ENCODE measurements at regions not wholly inside any gene's neighbourhood (a gene's known extent, or its start where the extent isn't known, plus 50 kb on each side); places are given as distances from the start of the nearest gene placed in this dataset.

DNA sequence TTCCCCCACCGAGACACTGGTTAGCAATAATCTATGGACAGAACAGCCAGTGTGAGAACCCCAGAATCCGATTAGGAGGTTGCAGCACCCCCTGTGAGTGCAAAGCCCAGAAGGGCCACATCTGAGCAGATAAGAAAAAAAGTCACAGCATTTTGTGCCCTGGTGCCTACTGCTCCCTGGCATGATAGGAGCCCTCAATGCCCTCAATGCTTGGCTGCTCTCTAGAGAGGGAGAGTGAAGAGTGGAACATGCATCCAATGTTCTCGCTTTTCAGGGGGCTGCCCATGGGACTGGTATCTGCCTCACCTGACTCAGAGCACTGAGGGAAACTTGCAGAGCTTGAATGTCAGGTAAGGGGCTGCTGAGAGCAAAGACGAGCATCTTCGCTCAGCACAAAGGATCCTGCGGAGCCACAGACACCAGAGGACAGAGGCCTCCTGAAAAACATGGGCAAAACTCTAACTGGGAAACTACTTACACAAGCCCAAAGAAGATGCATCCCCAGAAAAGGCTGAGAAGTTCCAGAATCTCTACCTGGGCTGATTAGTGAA lies 98.0 kb upstream of the FAM20C start:
- DNase-seq (ENCODE audit: low spot score): no peak

DNA sequence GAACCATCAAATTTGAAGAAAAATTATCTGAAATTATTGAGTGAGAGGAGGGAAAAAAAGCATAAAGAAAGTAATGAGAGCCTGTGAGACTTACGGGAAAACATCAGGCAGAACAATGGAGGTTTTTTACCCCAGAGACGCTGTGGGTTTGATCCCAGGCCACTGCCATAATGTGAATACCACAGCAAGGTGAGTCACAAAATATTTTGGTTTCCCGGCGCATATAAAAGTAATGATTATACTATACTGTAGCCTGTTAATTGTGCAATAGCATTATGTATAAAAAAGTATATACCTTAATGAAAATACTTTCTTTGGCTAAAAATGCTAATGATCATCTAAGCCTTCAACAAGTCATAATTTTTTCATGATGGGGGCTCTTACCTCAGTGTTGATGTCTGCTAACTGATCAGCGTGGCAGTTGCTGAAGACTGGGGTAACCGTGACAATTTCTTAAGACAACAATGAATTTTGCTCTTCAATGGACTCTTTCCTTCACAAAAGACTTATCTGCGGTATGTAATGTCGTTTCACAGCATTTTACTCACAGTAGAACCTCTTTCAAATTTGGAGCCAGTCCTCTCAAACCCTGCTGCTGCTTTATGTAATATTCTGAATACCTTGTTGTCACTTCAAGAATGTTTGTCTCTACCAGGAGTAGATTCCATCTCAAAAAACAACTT lies 97.0 kb upstream of the FAM20C start:
- TF ChIP-seq, protein P1, sequence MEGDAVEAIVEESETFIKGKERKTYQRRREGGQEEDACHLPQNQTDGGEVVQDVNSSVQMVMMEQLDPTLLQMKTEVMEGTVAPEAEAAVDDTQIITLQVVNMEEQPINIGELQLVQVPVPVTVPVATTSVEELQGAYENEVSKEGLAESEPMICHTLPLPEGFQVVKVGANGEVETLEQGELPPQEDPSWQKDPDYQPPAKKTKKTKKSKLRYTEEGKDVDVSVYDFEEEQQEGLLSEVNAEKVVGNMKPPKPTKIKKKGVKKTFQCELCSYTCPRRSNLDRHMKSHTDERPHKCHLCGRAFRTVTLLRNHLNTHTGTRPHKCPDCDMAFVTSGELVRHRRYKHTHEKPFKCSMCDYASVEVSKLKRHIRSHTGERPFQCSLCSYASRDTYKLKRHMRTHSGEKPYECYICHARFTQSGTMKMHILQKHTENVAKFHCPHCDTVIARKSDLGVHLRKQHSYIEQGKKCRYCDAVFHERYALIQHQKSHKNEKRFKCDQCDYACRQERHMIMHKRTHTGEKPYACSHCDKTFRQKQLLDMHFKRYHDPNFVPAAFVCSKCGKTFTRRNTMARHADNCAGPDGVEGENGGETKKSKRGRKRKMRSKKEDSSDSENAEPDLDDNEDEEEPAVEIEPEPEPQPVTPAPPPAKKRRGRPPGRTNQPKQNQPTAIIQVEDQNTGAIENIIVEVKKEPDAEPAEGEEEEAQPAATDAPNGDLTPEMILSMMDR (IDR thresholded peaks at IDR 0.05; ENCODE audit: extremely low read depth, missing control alignments): no peak
- DNase-seq (ENCODE audit: low spot score): no peak

More for the DNA sequence above, 98.0 kb upstream of the FAM20C start:
- TF ChIP-seq, protein P1 (IDR thresholded peaks at IDR 0.05; ENCODE audit: extremely low read depth, missing control alignments): no peak

DNA sequence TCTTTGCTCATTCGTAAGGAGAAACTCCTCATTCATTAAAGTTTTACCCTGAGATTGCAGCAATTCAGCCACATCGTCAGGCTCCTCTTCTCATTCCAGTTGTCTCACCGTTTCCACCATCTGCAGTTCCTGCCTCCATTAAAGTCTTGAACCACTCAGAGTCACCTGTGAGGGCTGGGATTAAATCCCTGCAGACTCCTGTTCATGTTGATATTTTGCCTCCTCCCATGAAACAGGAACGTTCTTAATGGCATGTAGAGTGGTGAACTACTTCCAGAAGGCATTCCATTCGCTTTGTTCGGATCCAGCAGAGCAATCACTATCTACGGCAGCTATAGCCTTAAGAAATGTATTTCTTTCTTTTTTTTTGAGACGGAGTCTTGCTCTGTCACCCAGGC lies 96.5 kb upstream of the FAM20C start:
- TF ChIP-seq, protein P1 (IDR thresholded peaks at IDR 0.05; ENCODE audit: extremely low read depth, missing control alignments): no peak
- DNase-seq (ENCODE audit: low spot score): no peak

DNA sequence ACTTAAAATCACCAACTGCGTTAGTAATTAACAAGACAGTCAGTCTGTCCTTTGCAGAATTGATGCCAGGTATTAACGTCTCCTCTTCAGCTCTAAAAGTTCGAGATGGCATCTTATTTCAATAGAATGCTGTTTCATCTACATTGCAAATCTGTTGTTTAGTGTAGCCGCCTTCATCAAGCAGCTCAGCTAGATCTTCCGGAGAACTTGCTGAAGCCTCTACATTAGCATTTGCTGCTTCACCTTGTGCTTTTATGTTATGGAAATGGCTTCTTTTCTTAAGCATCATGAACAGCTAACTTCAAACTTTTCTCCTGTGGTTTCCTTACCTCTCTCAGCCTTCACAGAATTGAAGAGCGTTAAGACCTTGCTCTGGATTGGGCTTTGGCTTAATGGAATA lies 95.5 kb upstream of the FAM20C start:
- TF ChIP-seq, protein P1 (IDR thresholded peaks at IDR 0.05; ENCODE audit: extremely low read depth, missing control alignments): no peak
- no peak for DNase-seq (ENCODE audit: low spot score)

DNA sequence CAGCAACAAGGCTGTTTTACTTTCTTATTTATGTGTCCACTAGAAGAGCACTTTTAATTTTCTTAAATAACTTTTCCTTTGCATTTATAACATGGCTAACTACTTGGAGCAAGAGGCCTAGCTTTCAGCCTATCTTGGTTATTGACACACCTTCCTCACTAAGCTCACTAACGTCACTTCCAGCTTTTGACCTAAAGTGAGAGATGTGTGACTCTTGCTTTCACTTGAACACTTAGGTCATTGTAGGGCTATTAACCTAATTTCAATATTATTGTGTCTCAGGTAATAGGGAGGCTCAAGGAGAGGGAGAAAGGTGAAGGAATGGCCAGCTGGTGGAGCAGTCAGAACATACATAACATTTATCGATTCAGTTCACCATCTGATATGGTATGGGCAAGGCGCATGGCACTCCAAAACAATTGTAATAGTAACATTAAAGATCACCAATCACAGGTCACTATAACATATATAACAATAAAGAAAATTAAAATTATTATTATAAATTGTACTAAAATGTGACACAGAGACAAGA lies 95.0 kb upstream of the FAM20C start:
- TF ChIP-seq, protein P1 (IDR thresholded peaks at IDR 0.05; ENCODE audit: extremely low read depth, missing control alignments): no peak
- DNase-seq (ENCODE audit: low spot score): no peak

DNA sequence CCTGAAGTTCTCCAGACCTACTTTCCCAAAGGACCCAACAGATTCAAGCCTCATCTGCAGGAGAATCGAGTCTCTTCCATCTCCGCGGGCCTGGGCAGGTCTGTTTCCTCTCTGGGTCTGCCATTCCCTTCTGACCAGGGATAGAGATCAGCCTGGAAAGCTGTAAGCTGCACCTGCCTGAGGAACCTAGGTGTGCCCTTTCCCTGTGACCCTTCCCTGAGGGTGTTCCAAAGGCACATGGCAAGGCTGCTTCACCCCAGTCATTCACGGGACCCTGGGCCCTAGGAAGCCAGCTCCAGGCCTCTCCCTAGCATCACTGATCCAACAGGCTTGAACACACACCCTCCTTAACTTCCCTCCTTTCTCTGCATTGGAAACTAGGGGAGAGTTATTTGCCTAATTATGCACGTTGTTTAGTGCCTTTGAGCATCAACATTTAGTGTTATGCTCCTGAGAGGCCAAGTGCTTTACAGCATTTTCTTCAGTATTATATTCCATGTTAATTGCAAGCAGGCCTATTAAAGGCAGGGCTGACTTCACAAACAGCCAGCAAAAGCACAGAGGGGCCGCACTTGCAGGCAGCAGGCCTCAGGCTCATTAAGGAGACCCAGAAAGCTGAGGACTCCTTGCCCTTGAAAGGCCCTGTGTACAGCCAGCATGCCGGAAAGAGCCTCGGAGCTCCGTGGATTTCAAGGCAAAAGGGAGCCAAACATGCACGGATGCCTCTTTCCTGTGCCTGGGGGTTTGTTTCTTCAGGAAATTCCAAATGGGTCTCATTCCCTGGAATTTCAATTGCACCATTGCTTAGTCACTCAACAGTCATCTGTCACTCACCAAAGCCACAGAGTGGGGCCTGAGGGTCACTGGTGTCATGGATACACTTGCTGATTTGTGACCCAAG lies 91.0 kb upstream of the FAM20C start:
- no peak for DNase-seq (ENCODE audit: low spot score)
- TF ChIP-seq, protein P1 (IDR thresholded peaks at IDR 0.05; ENCODE audit: extremely low read depth, missing control alignments): no peak

Measured in GM20000 (cell line).